HT1080 (cell line): ENCODE measurements at regions not wholly inside any gene's neighbourhood (a gene's known extent, or its start where the extent isn't known, plus 50 kb on each side); places are given as distances from the start of the nearest gene placed in this dataset.
A peak's percentile ranks its signal among the peaks of the same experiment; 100 is the strongest.
"Not testable (repeated sequence)": the region's sequence is repeated elsewhere in the genome, so short reads cannot be mapped to it uniquely, and the experiment has no call there.

Source experiments
- DNase-seq: peaks from one replicate; pipeline ENCODE4 v3.0.0-alpha.2; 2015; ENCODE audit warnings: low read depth

GRCh38 chr3:175983379-175983778, 1124.2 kb downstream of the NAALADL2 start:
- DNase-seq: no peak

GRCh38 chr3:175980486-175981090, 1121.5 kb downstream of the NAALADL2 start:
- no peak for DNase-seq

GRCh38 chr3:175977968-175978752, 1119.0 kb downstream of the NAALADL2 start:
- no peak for DNase-seq

- DNase-seq: no peak
Measured at GRCh38 chr3:175969456-175969855, 1110.3 kb downstream of the NAALADL2 start.

GRCh38 chr3:175965036-175965435, 1105.9 kb downstream of the NAALADL2 start:
- DNase-seq: no peak

GRCh38 chr3:175957427-175957826, 1098.3 kb downstream of the NAALADL2 start:
- DNase-seq: no peak

- DNase-seq: peak; percentile 15
Measured at GRCh38 chr3:175956964-175957363, 1097.8 kb downstream of the NAALADL2 start.

- DNase-seq: peak; percentile 19
Measured at GRCh38 chr3:175951047-175951694, 1092.0 kb downstream of the NAALADL2 start.

GRCh38 chr3:175948041-175948440, 1088.9 kb downstream of the NAALADL2 start:
- DNase-seq: no peak

- DNase-seq: peak; percentile 49
Measured at GRCh38 chr3:175941352-175941751, 1082.2 kb downstream of the NAALADL2 start.

GRCh38 chr3:175940881-175941280, 1081.7 kb downstream of the NAALADL2 start:
- peak; percentile 50 for DNase-seq

- peak; percentile 93 for DNase-seq
Measured at GRCh38 chr3:175940243-175940642, 1081.1 kb downstream of the NAALADL2 start.

GRCh38 chr3:175937367-175937766, 1078.2 kb downstream of the NAALADL2 start:
- DNase-seq: not testable (repeated sequence)

GRCh38 chr3:175932586-175932985, 1073.5 kb downstream of the NAALADL2 start:
- DNase-seq: peak; percentile 19

GRCh38 chr3:175919133-175919532, 1060.0 kb downstream of the NAALADL2 start:
- no peak for DNase-seq

GRCh38 chr3:175916191-175916934, 1057.2 kb downstream of the NAALADL2 start:
- no peak for DNase-seq

GRCh38 chr3:175914785-175915184, 1055.7 kb downstream of the NAALADL2 start:
- no peak for DNase-seq

- DNase-seq: no peak
Measured at GRCh38 chr3:175913286-175913685, 1054.2 kb downstream of the NAALADL2 start.

- DNase-seq: no peak
Measured at GRCh38 chr3:175911937-175912336, 1052.8 kb downstream of the NAALADL2 start.

- DNase-seq: no peak
Measured at GRCh38 chr3:175902226-175902625, 1043.1 kb downstream of the NAALADL2 start.

- DNase-seq: no peak
Measured at GRCh38 chr3:175898194-175898593, 1039.1 kb downstream of the NAALADL2 start.

GRCh38 chr3:175896655-175897054, 1037.5 kb downstream of the NAALADL2 start:
- no peak for DNase-seq
